PC-9 (cell line): ENCODE measurements at regions not wholly inside any gene's neighbourhood (a gene's known extent, or its start where the extent isn't known, plus 50 kb on each side); places are given as distances from the start of the nearest gene placed in this dataset.

ENCODE experiments used
- BruUV-seq: library from RNA; stranded (reverse); fragments of 400-500 nt; replicated peaks from 2 replicates; lab custom pipeline; 2021; lab: Mats Ljungman, UMichigan
- CTCF ChIA-PET: fragments of 300-600 bp; sonication (Branson Sonifier 250); formaldehyde crosslinking; loops from one replicate; lab custom pipeline; 2022; ENCODE audit warnings: antibody characterized with exemption; lab: Charles Lee
- POLR2A ChIA-PET: fragments of 300-600 bp; sonication (Branson Sonifier 250); formaldehyde crosslinking; loops from one replicate; lab custom pipeline; 2022; ENCODE audit warnings: antibody characterized with exemption; ENCODE audit not compliant: unreplicated experiment; lab: Charles Lee
- DNase-seq, 2 experiments: peaks; one replicate each; pipeline versions ENCODE4 v3.0.0 to v3.0.0-alpha.2; 2015 to 2022; ENCODE audit warnings: mixed read lengths in 1 of 2
- H2AFZ ChIP-seq: fragments of 200-600 bp; sonication (generic); 2 replicates; pipeline ENCODE4 v1.8.1; 2017; ENCODE audit warnings: antibody characterized with exemption
- H3F3A ChIP-seq: fragments of 200-600 bp; sonication (generic); 2 replicates; pipeline ENCODE4 v1.8.1; 2017; ENCODE audit warnings: antibody characterized with exemption, mild to moderate bottlenecking, low read depth; ENCODE audit not compliant: insufficient read depth
- H3K27ac ChIP-seq: fragments of 200-600 bp; sonication (generic); 2 replicates; pipeline ENCODE4 v1.6.1; 2016; ENCODE audit warnings: mixed run types
- H3K27me3 ChIP-seq: fragments of 200-600 bp; sonication (generic); 2 replicates; pipeline ENCODE4 v1.6.1; 2016; ENCODE audit warnings: low read depth, mixed run types; ENCODE audit not compliant: insufficient read depth
- H3K36me3 ChIP-seq: fragments of 200-600 bp; sonication (generic); 2 replicates; pipeline ENCODE4 v1.6.1; 2016; ENCODE audit warnings: low read depth, mixed run types
- H3K4me1 ChIP-seq: fragments of 200-600 bp; sonication (generic); replicated peaks from 2 replicates; pipeline ENCODE4 v1.6.1; 2016; ENCODE audit warnings: mixed run types; ENCODE audit not compliant: insufficient read depth
- H3K4me2 ChIP-seq: fragments of 200-600 bp; sonication (generic); 2 replicates; pipeline ENCODE4 v1.6.1; 2017; ENCODE audit warnings: mixed run types
- H3K4me3 ChIP-seq: fragments of 200-600 bp; sonication (generic); 2 replicates; pipeline ENCODE4 v1.6.1; 2016; ENCODE audit warnings: mixed run types
- H3K79me2 ChIP-seq: fragments of 200-600 bp; sonication (generic); 2 replicates; pipeline ENCODE4 v1.6.1; 2017; ENCODE audit warnings: low read depth, mixed run types
- H3K9me2 ChIP-seq: fragments of 200-600 bp; sonication (generic); 2 replicates; pipeline ENCODE4 v1.8.1; 2017; ENCODE audit warnings: mild to moderate bottlenecking; ENCODE audit not compliant: insufficient read depth
- H3K9me3 ChIP-seq: fragments of 200-600 bp; sonication (generic); 2 replicates; pipeline ENCODE4 v1.8.1; 2016; ENCODE audit warnings: low read depth; ENCODE audit not compliant: insufficient read depth
- H4K20me1 ChIP-seq: fragments of 200-600 bp; sonication (generic); 2 replicates; pipeline ENCODE4 v1.8.1; 2017; ENCODE audit not compliant: insufficient read depth
- EZH2 ChIP-seq: fragments of 200-600 bp; sonication (generic); IDR thresholded peaks from 2 replicates; pipeline ENCODE4 v1.8.0; 2017; ENCODE audit warnings: antibody characterized with exemption, low read depth
- intact Hi-C: fragments of 100-400 bp; cut with micrococcal nuclease; formaldehyde crosslinking; loops from one replicate; pipeline ENCODE4 v1.10.0; 2022; ENCODE audit not compliant: unreplicated experiment
- TF ChIP-seq, protein P1 (sequence below): fragments of 200-600 bp; sonication (generic); conservative IDR thresholded peaks from 2 replicates; pipeline ENCODE4 v1.6.1; 2017; ENCODE audit warnings: mixed run types, antibody characterized with exemption, mild to moderate bottlenecking, moderate library complexity

DNA sequence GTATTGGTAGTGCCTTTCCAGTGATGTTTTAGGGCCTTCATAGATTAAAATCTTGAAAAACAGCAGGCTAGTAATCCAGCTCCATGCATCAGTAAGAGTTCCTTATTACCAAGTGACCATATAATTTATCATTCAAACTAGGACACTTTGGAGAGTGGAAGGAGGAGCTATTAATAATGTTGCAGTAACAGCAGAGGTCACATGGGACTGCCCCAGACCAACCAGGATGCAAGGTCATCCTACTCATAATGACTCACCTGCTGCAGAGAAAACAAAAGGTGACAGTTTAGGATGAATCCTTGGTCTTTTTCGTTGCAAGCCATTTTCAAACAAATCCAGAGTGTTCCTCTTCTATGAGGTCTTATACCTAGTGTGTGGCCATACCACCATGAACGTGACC lies 187.4 kb downstream of the NUF2 start:
- TF ChIP-seq EZH2: no peak
- TF ChIP-seq, protein P1, sequence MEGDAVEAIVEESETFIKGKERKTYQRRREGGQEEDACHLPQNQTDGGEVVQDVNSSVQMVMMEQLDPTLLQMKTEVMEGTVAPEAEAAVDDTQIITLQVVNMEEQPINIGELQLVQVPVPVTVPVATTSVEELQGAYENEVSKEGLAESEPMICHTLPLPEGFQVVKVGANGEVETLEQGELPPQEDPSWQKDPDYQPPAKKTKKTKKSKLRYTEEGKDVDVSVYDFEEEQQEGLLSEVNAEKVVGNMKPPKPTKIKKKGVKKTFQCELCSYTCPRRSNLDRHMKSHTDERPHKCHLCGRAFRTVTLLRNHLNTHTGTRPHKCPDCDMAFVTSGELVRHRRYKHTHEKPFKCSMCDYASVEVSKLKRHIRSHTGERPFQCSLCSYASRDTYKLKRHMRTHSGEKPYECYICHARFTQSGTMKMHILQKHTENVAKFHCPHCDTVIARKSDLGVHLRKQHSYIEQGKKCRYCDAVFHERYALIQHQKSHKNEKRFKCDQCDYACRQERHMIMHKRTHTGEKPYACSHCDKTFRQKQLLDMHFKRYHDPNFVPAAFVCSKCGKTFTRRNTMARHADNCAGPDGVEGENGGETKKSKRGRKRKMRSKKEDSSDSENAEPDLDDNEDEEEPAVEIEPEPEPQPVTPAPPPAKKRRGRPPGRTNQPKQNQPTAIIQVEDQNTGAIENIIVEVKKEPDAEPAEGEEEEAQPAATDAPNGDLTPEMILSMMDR: no peak
- no peak overlapping the region for H3K4me2 ChIP-seq
- BruUV-seq: no TSS peak
- no peak overlapping the region for H3K4me3 ChIP-seq
- no peak for DNase-seq
- H3K27ac ChIP-seq: no peak overlapping the region
- no peaks in the 10 kb centered on the region for H3K9me2 ChIP-seq
- H3K4me1 ChIP-seq: no peaks in the 10 kb centered on the region
- intact Hi-C loops: no loop called here
- no peaks in the 10 kb centered on the region for H3F3A ChIP-seq
- H2AFZ ChIP-seq: no peak overlapping the region
- no peaks in the 10 kb centered on the region for H3K79me2 ChIP-seq
- H3K9me3 ChIP-seq: no peaks in the 10 kb centered on the region
- H3K27me3 ChIP-seq: no peaks in the 10 kb centered on the region
- ChIA-PET CTCF (no interaction called here), POLR2A (no interaction called here)
- no peaks in the 10 kb centered on the region for H4K20me1 ChIP-seq
- H3K36me3 ChIP-seq: no peaks in the 10 kb centered on the region

GRCh38 chr1:163512349-163512989 lies 190.7 kb downstream of the NUF2 start:
- no peak for DNase-seq
- no peaks in the 10 kb centered on the region for H3K79me2 ChIP-seq
- intact Hi-C loops: no loop called here
- H3K9me2 ChIP-seq: no peaks in the 10 kb centered on the region
- H3K4me3 ChIP-seq: no peak overlapping the region
- no peaks in the 10 kb centered on the region for H4K20me1 ChIP-seq
- H3K27ac ChIP-seq: no peak overlapping the region
- H2AFZ ChIP-seq: no peak overlapping the region
- POLR2A ChIA-PET: no interaction called here
- CTCF ChIA-PET: no interaction called here
- H3K9me3 ChIP-seq: no peaks in the 10 kb centered on the region
- H3K4me2 ChIP-seq: no peak overlapping the region
- no TSS peak for BruUV-seq
- no peaks in the 10 kb centered on the region for H3K27me3 ChIP-seq
- H3F3A ChIP-seq: no peaks in the 10 kb centered on the region
- no peaks in the 10 kb centered on the region for H3K36me3 ChIP-seq
- TF ChIP-seq, protein P1: no peak
- TF ChIP-seq EZH2: no peak
- H3K4me1 ChIP-seq: no peaks in the 10 kb centered on the region

- Histone ChIP-seq H3K9me2 (no peaks in the 10 kb centered on the region), H3K4me1 (no peaks in the 10 kb centered on the region), H3K9me3 (no peaks in the 10 kb centered on the region), H4K20me1 (no peaks in the 10 kb centered on the region), H3K36me3 (no peaks in the 10 kb centered on the region), H3K27ac (no peak overlapping the region), H3K4me2 (no peak overlapping the region), H3K79me2 (no peaks in the 10 kb centered on the region), H2AFZ (no peak overlapping the region), H3K27me3 (no peaks in the 10 kb centered on the region), H3K4me3 (no peak overlapping the region), H3F3A (no peaks in the 10 kb centered on the region)
- ChIA-PET CTCF (no interaction called here), POLR2A (no interaction called here)
- no peak for DNase-seq
- BruUV-seq: no TSS peak
- TF ChIP-seq, protein P1: no peak
- intact Hi-C loops: no loop called here
These were observed 201.7 kb downstream of the NUF2 start for GRCh38 chr1:163523375-163524029.
